ENCODE measurements at regions not wholly inside any gene's neighbourhood (a gene's known extent, or its start where the extent isn't known, plus 50 kb on each side); places are given as distances from the start of the nearest gene placed in this dataset.
A peak's percentile ranks its signal among the peaks of the same experiment; 100 is the strongest.
"Not testable (repeated sequence)": the region's sequence is repeated elsewhere in the genome, so short reads cannot be mapped to it uniquely, and the experiment has no call there.

DNA sequence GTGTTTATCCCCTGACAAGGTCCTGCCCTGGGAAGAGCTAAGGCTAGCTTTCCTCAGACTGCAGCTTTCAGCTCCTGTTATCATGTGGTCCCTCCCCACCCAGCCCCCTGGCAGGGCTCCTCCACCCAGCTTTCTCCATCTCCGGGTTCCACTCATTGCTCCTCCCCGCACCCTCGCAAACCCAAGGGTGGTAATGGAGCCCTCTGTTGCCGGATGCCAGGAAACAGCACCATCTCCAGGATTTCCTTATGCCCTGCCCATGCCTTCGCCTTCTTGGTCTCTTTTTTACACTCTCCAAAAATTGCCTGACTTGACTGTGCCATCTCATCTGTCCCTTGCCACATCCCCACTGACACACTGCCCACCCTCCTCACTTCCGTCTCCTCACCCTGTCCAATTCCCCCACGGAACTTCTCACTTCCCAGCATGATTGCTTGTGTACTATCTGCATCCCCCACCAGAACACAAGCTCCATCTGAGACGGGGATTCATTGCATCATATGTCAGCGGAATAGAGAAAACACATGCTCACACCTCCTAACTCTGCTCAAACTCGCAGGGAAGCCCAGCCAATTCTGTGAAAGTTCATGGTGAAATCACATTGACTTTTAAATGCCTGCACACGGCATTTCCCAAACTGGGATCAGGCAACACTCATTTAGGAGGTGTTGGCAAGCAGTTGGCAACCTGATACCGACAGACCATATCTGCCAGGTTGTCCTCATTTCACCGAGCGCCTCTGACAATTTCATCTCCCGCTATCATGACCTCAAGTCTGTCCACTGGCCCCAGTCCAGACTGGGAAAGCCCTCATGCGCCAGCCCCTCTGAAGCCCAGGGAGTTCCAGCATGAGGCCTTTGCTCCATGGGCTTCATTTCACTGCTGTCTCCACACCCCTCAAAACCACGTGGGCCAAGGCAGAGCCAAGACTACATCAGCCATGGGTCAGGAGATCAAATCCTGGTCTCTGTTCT, 201.1 kb downstream of the MATN1 start:
- Histone ChIP-seq H3K36me3 (ENCODE audit: control insufficient read depth in 2 of 2, insufficient read depth in 2 of 2, low read length in 1 of 2) (no peaks in the 10 kb centered on the region), H3K27ac (ENCODE audit: low read depth in 2 of 2, low read length in 1 of 2) (peak overlapping the region in 1 of 2 donors; percentile 30), H3K4me3 (ENCODE audit: low read depth in 1 of 2, low read length in 2 of 2) (peak overlapping the region in 1 of 2 donors; percentile 11), H3K27me3 (ENCODE audit: control insufficient read depth in 1 of 2, insufficient read depth in 2 of 2, low read length in 2 of 2) (no peaks in the 10 kb centered on the region), H3K4me1 (ENCODE audit: control insufficient read depth in 2 of 2, insufficient read depth in 2 of 2, low read length in 1 of 2) (peaks cover 2 to 3% of the 10 kb centered on the region in 2 donors), H3K9me3 (ENCODE audit: control insufficient read depth in 2 of 2, insufficient read depth in 1 of 2, low read depth in 1 of 2, low read length in 1 of 2) (peaks cover 0 to 4% of the 10 kb centered on the region in 2 donors)
- 36 to 37% methylated on average over 17 of the region's 17 CpGs for WGBS, 2 donors

DNA sequence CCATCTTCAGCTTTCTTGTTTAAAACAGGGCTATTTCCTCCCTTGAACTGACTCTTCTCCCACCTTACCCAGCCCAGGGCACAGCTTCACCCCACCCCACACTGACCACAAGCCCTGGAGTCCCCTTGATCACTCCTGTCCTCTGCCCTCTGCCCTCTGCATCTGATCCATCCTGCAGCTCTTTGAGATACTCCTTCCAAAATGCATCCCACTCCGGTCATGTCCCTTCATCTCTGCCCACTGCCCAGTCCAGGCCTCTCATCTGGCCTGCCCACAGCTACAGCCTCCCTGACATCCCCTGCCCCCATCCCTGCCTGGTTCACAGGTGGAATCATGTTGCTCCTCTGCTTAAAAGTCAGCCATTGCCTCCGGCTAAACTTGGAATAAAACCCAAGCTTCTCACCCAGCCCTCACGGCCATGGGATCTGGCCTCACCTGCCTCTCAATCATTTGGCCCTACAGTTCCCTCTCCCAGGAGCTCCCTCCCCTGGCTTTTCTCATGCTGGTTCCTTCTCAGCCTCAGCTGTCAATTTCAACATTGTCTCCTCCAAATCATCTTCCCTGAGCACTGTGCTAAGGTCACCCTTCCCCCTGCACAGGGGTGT, 202.0 kb downstream of the MATN1 start:
- H3K27ac ChIP-seq (ENCODE audit: low read depth in 2 of 2, low read length in 1 of 2) = no peak overlapping the region
- peaks cover 0 to 4% of the 10 kb centered on the region in 2 donors for H3K9me3 ChIP-seq (ENCODE audit: control insufficient read depth in 2 of 2, insufficient read depth in 1 of 2, low read depth in 1 of 2, low read length in 1 of 2)
- H3K27me3 ChIP-seq (ENCODE audit: control insufficient read depth in 1 of 2, insufficient read depth in 2 of 2, low read length in 2 of 2) = no peaks in the 10 kb centered on the region
- WGBS, 2 donors = 57 to 75% methylated on average over 3 of the region's 3 CpGs
- peaks cover 2 to 3% of the 10 kb centered on the region in 2 donors for H3K4me1 ChIP-seq (ENCODE audit: control insufficient read depth in 2 of 2, insufficient read depth in 2 of 2, low read length in 1 of 2)
- no peak overlapping the region for H3K4me3 ChIP-seq (ENCODE audit: low read depth in 1 of 2, low read length in 2 of 2)
- H3K36me3 ChIP-seq (ENCODE audit: control insufficient read depth in 2 of 2, insufficient read depth in 2 of 2, low read length in 1 of 2) = no peaks in the 10 kb centered on the region

DNA sequence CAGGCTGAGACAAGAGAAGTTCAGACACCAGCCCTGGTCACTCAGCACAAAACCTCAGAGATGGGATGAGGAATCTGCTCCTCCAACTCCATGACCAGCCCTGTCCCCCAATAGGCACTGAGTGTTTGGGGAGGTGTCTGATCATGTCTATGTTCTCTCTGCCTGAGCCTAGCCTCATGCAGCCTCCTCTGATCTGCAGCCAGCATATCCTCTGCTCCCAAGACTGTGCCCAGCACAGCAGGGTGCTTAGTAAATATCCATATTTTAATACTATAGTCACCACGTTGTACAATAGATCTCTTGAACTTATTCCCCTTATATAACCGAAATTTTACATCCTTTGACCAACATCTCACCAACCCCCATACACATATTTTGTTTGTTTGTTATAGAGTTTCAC, 202.9 kb downstream of the MATN1 start:
- Histone ChIP-seq H3K4me1 (ENCODE audit: control insufficient read depth in 2 of 2, insufficient read depth in 2 of 2, low read length in 1 of 2) (peaks cover 0 to 3% of the 10 kb centered on the region in 2 donors), H3K27ac (ENCODE audit: low read depth in 2 of 2, low read length in 1 of 2) (no peak overlapping the region), H3K4me3 (ENCODE audit: low read depth in 1 of 2, low read length in 2 of 2) (no peak overlapping the region), H3K36me3 (ENCODE audit: control insufficient read depth in 2 of 2, insufficient read depth in 2 of 2, low read length in 1 of 2) (no peaks in the 10 kb centered on the region), H3K27me3 (ENCODE audit: control insufficient read depth in 1 of 2, insufficient read depth in 2 of 2, low read length in 2 of 2) (no peaks in the 10 kb centered on the region), H3K9me3 (ENCODE audit: control insufficient read depth in 2 of 2, insufficient read depth in 1 of 2, low read depth in 1 of 2, low read length in 1 of 2) (peaks cover 0 to 4% of the 10 kb centered on the region in 2 donors)
- 34 to 42% methylated on average over 2 of the region's 2 CpGs for WGBS, 2 donors

DNA sequence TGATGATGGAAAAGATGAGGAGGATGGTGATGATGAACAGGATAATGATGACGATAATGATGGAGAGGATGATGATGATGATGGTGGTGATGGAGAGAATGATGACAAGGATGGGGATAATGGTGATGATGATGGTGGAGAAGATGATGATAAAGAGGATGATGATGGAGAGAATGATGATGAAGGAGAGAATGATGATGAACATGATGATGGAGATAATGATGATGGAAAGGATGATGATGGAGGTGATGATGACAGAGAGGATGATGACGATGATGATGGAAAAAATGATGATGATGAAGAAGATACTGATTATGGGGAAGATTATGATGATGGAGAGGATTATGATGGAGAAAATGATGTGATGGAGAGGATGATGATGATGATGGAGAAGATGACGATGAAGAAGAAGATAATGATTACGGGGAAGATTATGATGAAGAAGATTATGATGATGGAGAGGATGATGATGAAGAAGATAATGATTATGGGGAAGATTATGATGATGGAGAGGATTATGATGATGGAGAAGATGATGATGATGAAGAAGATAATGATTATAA, 204.1 kb downstream of the MATN1 start:
- H3K36me3 ChIP-seq (ENCODE audit: control insufficient read depth in 2 of 2, insufficient read depth in 2 of 2, low read length in 1 of 2) = no peaks in the 10 kb centered on the region
- H3K27ac ChIP-seq (ENCODE audit: low read depth in 2 of 2, low read length in 1 of 2) = no peak overlapping the region
- WGBS, 2 donors = 68 to 96% methylated on average over 4 of the region's 4 CpGs
- peaks cover 0 to 4% of the 10 kb centered on the region in 2 donors for H3K9me3 ChIP-seq (ENCODE audit: control insufficient read depth in 2 of 2, insufficient read depth in 1 of 2, low read depth in 1 of 2, low read length in 1 of 2)
- H3K4me1 ChIP-seq (ENCODE audit: control insufficient read depth in 2 of 2, insufficient read depth in 2 of 2, low read length in 1 of 2) = peaks cover 0 to 3% of the 10 kb centered on the region in 2 donors
- H3K4me3 ChIP-seq (ENCODE audit: low read depth in 1 of 2, low read length in 2 of 2) = no peak overlapping the region
- H3K27me3 ChIP-seq (ENCODE audit: control insufficient read depth in 1 of 2, insufficient read depth in 2 of 2, low read length in 2 of 2) = no peaks in the 10 kb centered on the region

DNA sequence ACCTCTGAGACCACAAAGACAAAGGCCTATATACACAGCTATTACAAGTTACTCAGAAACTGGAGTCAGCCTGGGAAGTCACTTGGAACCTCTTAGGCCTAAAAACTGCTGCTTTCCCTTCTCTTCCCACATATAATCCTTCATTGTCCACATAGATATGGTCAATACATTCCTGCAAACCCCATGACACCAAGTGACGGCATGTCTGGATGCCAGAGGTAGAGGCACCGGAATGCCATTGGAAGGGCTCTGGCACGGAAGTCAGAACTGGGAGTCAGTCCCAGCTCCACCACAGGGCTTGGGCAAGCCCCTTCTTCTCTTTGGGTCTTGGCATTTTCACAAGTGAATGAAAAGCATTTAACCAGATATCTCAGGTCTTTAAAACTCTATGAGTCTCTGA, 204.7 kb downstream of the MATN1 start:
- WGBS, 2 donors = 72 to 90% methylated on average over 3 of the region's 3 CpGs
- H3K27me3 ChIP-seq (ENCODE audit: control insufficient read depth in 1 of 2, insufficient read depth in 2 of 2, low read length in 2 of 2) = no peaks in the 10 kb centered on the region
- H3K36me3 ChIP-seq (ENCODE audit: control insufficient read depth in 2 of 2, insufficient read depth in 2 of 2, low read length in 1 of 2) = no peaks in the 10 kb centered on the region

DNA sequence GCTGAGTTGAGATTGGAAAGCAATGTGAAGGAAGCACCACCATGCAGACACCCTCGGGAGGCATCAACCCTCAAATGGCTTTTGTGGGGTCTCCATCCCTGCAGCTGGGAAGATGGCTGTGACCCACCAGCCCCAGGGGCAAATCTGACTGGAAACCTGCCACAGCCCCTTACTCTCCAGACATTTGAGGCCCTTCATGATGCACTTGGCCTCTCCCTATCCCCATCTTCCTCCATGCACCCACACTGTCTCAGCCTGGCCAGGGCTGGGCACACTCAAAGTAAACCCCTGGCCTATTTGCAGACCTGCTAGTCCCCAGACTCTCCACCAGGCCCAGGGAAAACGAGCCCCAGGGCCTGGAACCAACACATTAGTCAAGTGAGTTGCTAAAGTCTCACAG, 205.2 kb downstream of the MATN1 start:
- Histone ChIP-seq H3K27me3 (ENCODE audit: control insufficient read depth in 1 of 2, insufficient read depth in 2 of 2, low read length in 2 of 2) (no peaks in the 10 kb centered on the region), H3K9me3 (ENCODE audit: control insufficient read depth in 2 of 2, insufficient read depth in 1 of 2, low read depth in 1 of 2, low read length in 1 of 2) (peaks cover 0 to 4% of the 10 kb centered on the region in 2 donors), H3K4me3 (ENCODE audit: low read depth in 1 of 2, low read length in 2 of 2) (no peak overlapping the region), H3K4me1 (ENCODE audit: control insufficient read depth in 2 of 2, insufficient read depth in 2 of 2, low read length in 1 of 2) (peaks cover 0 to 3% of the 10 kb centered on the region in 2 donors), H3K27ac (ENCODE audit: low read depth in 2 of 2, low read length in 1 of 2) (no peak overlapping the region), H3K36me3 (ENCODE audit: control insufficient read depth in 2 of 2, insufficient read depth in 2 of 2, low read length in 1 of 2) (no peaks in the 10 kb centered on the region)
- 58 to 61% methylated on average over 2 of the region's 2 CpGs for WGBS, 2 donors

More for the DNA sequence above, 204.7 kb downstream of the MATN1 start:
- Histone ChIP-seq H3K27ac (ENCODE audit: low read depth in 2 of 2, low read length in 1 of 2) (no peak overlapping the region), H3K4me3 (ENCODE audit: low read depth in 1 of 2, low read length in 2 of 2) (no peak overlapping the region), H3K9me3 (ENCODE audit: control insufficient read depth in 2 of 2, insufficient read depth in 1 of 2, low read depth in 1 of 2, low read length in 1 of 2) (peaks cover 0 to 4% of the 10 kb centered on the region in 2 donors), H3K4me1 (ENCODE audit: control insufficient read depth in 2 of 2, insufficient read depth in 2 of 2, low read length in 1 of 2) (peaks cover 0 to 3% of the 10 kb centered on the region in 2 donors)

DNA sequence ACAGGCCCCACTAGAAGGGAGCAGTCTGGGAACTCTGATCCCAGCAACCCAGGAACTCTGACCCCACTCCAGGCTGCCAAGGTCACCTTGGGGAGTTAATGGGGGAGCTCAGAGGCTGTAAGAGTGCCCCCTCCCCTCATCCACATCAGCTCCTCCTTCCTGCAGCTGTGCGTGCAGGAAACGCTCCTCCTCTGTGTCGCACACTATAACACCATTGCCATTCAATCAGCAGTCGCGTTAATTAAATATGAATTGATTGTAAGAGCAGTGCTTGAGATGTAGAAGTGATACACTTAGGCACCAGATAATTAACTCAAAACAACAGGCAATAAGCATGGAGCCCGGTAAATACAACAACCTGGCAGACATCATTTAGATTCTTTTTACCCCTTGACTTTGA, 205.7 kb downstream of the MATN1 start:
- WGBS, 2 donors = 76 to 85% methylated on average over 6 of the region's 6 CpGs
- H3K27ac ChIP-seq (ENCODE audit: low read depth in 2 of 2, low read length in 1 of 2) = not testable (repeated sequence)

DNA sequence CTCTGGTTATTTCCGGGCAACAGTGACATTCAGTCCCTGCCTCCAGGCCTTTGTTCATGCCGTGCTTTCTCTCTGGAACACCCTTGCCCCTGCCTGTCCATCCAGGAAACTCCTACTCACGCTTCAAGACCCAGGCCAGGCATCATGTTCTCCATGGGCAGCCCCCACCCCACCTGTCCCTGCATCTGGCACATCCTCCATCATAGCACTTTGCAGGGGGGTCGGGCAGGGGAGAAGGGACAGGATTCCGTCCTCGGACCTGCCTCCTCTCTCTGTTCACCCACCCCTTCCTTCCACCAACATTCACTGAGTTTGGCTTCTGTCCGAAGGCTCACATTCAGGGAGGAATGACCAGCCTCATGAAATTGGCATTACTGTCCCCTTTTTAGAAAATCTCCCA, 206.1 kb downstream of the MATN1 start:
- 73 to 76% methylated on average over 7 of the region's 7 CpGs for WGBS, 2 donors
- H3K4me1 ChIP-seq (ENCODE audit: control insufficient read depth in 2 of 2, insufficient read depth in 2 of 2, low read length in 1 of 2); H3K27ac ChIP-seq (ENCODE audit: low read depth in 2 of 2, low read length in 1 of 2); H3K9me3 ChIP-seq (ENCODE audit: control insufficient read depth in 2 of 2, insufficient read depth in 1 of 2, low read depth in 1 of 2, low read length in 1 of 2); H3K27me3 ChIP-seq (ENCODE audit: control insufficient read depth in 1 of 2, insufficient read depth in 2 of 2, low read length in 2 of 2); H3K4me3 ChIP-seq (ENCODE audit: low read depth in 1 of 2, low read length in 2 of 2); H3K36me3 ChIP-seq (ENCODE audit: control insufficient read depth in 2 of 2, insufficient read depth in 2 of 2, low read length in 1 of 2): not testable (repeated sequence)

More for the DNA sequence above, 205.7 kb downstream of the MATN1 start:
- not testable (repeated sequence) for H3K9me3 ChIP-seq (ENCODE audit: control insufficient read depth in 2 of 2, insufficient read depth in 1 of 2, low read depth in 1 of 2, low read length in 1 of 2); H3K4me3 ChIP-seq (ENCODE audit: low read depth in 1 of 2, low read length in 2 of 2); H3K4me1 ChIP-seq (ENCODE audit: control insufficient read depth in 2 of 2, insufficient read depth in 2 of 2, low read length in 1 of 2); H3K36me3 ChIP-seq (ENCODE audit: control insufficient read depth in 2 of 2, insufficient read depth in 2 of 2, low read length in 1 of 2); H3K27me3 ChIP-seq (ENCODE audit: control insufficient read depth in 1 of 2, insufficient read depth in 2 of 2, low read length in 2 of 2)

DNA sequence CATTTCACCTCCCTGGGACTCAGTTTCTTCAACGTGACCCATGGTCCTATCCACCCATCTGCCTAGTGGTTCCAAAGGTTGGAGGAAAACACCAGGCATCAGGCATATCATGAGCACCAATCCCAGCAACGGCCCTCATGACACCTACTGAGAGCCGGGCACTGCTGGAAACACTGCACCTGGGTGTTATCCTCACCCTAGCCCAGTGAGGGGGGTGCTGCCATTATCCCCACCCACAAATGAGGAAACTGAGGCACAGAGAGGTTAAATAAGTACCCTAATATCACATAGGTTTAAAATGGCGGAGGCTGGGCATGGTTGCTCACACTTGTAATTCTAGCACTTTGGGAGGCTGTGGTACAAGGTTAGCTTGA, 206.9 kb downstream of the MATN1 start:
- H3K9me3 ChIP-seq (ENCODE audit: control insufficient read depth in 2 of 2, insufficient read depth in 1 of 2, low read depth in 1 of 2, low read length in 1 of 2) = peaks cover 0 to 4% of the 10 kb centered on the region in 2 donors
- H3K4me3 ChIP-seq (ENCODE audit: low read depth in 1 of 2, low read length in 2 of 2) = no peak overlapping the region
- no peaks in the 10 kb centered on the region for H3K36me3 ChIP-seq (ENCODE audit: control insufficient read depth in 2 of 2, insufficient read depth in 2 of 2, low read length in 1 of 2)
- 79 to 81% methylated on average over 4 of the region's 4 CpGs for WGBS, 2 donors
- H3K27me3 ChIP-seq (ENCODE audit: control insufficient read depth in 1 of 2, insufficient read depth in 2 of 2, low read length in 2 of 2) = no peaks in the 10 kb centered on the region
- no peak overlapping the region for H3K27ac ChIP-seq (ENCODE audit: low read depth in 2 of 2, low read length in 1 of 2)
- H3K4me1 ChIP-seq (ENCODE audit: control insufficient read depth in 2 of 2, insufficient read depth in 2 of 2, low read length in 1 of 2) = no peaks in the 10 kb centered on the region

All from esophagus (tissue), 2 donors.